ENCODE measurements at regions not wholly inside any gene's neighbourhood (a gene's known extent, or its start where the extent isn't known, plus 50 kb on each side); places are given as distances from the start of the nearest gene placed in this dataset.

DNA sequence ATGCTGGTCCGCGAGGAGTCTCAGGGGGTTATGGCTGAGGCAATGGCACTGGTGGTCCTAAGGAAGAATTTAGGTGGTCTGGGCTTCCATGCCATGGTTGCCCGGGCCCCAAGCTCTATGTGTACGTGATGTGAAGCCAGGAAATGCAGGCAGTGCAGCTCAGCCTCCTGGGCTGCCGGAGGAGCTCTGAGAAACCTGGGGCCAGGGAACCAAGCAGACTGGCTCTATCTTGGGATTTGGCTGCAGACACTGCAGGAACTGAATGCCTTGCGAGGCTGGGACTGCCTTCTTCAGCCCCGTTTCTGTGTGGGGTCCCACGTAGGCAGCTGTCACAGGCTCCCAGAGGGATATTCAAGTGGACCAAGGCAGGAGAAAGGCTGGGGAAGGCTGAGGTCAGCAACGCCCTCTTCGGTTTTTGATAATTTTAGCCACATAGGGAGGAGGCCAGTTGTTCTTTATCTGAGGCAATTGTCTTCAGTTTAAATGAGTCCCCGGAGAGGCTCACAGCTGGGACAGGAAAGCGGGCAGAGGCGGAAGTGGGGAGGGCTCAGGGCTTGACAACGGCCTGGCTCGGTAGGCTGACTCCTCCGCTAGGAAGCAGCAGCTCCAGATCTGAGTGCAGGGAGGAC is 77.7 kb downstream of the RHOB start:
- TF ChIP-seq ZNF274 (IDR thresholded peaks at IDR 0.05; ENCODE audit: low read depth, low read length) = no peak
- no peak for TF ChIP-seq YY1 (IDR thresholded peaks at IDR 0.05; ENCODE audit: insufficient read depth, insufficient read length)

All from NT2/D1 (cell line).